HCT116 (cell line): ENCODE measurements at regions not wholly inside any gene's neighbourhood (a gene's known extent, or its start where the extent isn't known, plus 50 kb on each side); places are given as distances from the start of the nearest gene placed in this dataset.

Experiments used
- ATAC-seq: fragments of 200-7000 bp; cut with Tn5 transposase; 2 replicates; pipeline ENCODE4 v1.9.1; 2020; ENCODE audit warnings: mild to moderate bottlenecking, moderate library complexity
- BruUV-seq: library from RNA; stranded (reverse); fragments of 400-500 nt; replicated peaks from 2 replicates; lab custom pipeline; 2021; lab: Mats Ljungman, UMichigan
- CTCF ChIA-PET: fragments of 300-600 bp; sonication (Branson Sonifier 250); formaldehyde crosslinking; loops from one replicate; lab custom pipeline; 2021; ENCODE audit warnings: antibody characterized with exemption; lab: Charles Lee
- POLR2A ChIA-PET: fragments of 300-600, 350-600 bp; sonication (Branson Sonifier 250); formaldehyde crosslinking; loops from one replicate; lab custom pipeline; 2021; ENCODE audit warnings: antibody characterized with exemption; lab: Charles Lee
- RAD21 ChIA-PET, 2 experiments: fragments of 300-600 bp; sonication (Branson Sonifier 250); formaldehyde crosslinking; loops; one replicate each; lab custom pipeline; 2023; ENCODE audit warnings: low total read pairs in 2 of 2; ENCODE audit not compliant: uncharacterized antibody in 2 of 2, unreplicated experiment in 2 of 2, low non-redundant PET in 1 of 2; lab: Charles Lee
- DNase-seq: peaks from one replicate; pipeline ENCODE4 v3.0.0-alpha.2; 2010; ENCODE audit warnings: low read depth, low spot score
- H2AFZ ChIP-seq: fragments of 200-600 bp; shearing (Covaris generic), sonication (generic); 2 replicates; pipeline ENCODE4 v1.6.1; 2017; ENCODE audit warnings: low read depth, mixed run types, mixed read lengths, antibody characterized with exemption, low read length; ENCODE audit not compliant: poor library complexity, severe bottlenecking
- H3K27ac ChIP-seq: 2 replicates; pipeline ENCODE4 v1.5.1; 2012; ENCODE audit warnings: low read depth, low read length
- H3K27me3 ChIP-seq: fragments of 200-600 bp; sonication (generic); 2 replicates; pipeline ENCODE4 v1.6.1; 2016; ENCODE audit warnings: mixed run types, low read length, mixed read lengths; ENCODE audit not compliant: insufficient read depth
- H3K36me3 ChIP-seq, 2 experiments: fragments of 200-500 bp in 1 of 2; fragments of 200-600 bp in 1 of 2; sonication (Bioruptor generic) in 1 of 2; sonication (generic) in 1 of 2; 2 replicates each; pipeline versions ENCODE4 v1.5.1 to v1.6.1; 2014 to 2016; ENCODE audit warnings: low read length in 2 of 2, inconsistent platforms in 1 of 2, mixed read lengths in 1 of 2, mixed run types in 1 of 2; ENCODE audit not compliant: insufficient read depth in 2 of 2, control insufficient read depth in 1 of 2
- H3K4me1 ChIP-seq, 2 experiments: fragments of 200-600 bp in 1 of 2; sonication (generic) in 1 of 2; 2 replicates each; pipeline versions ENCODE4 v1.5.1 to v1.6.1; 2012 to 2017; ENCODE audit warnings: low read length in 2 of 2, inconsistent platforms in 1 of 2, mild to moderate bottlenecking in 1 of 2, mixed read lengths in 1 of 2, mixed run types in 1 of 2, moderate library complexity in 1 of 2; ENCODE audit not compliant: insufficient read depth in 2 of 2, control insufficient read depth in 1 of 2
- H3K4me2 ChIP-seq: fragments of 200-600 bp; sonication (generic); 2 replicates; pipeline ENCODE4 v1.6.1; 2017; ENCODE audit warnings: mixed run types, low read length, mixed read lengths
- H3K4me3 ChIP-seq, 2 experiments: fragments of 200-600 bp in 1 of 2; sonication (generic) in 1 of 2; replicated peaks in 1 of 2; 2 replicates each; pipeline ENCODE4 v1.5.1; 2011 to 2016; ENCODE audit warnings: low read length in 2 of 2, control low read depth in 1 of 2, low read depth in 1 of 2, mild to moderate bottlenecking in 1 of 2, mixed read lengths in 1 of 2, mixed run types in 1 of 2
- H3K79me2 ChIP-seq: fragments of 200-600 bp; sonication (generic); 2 replicates; pipeline ENCODE4 v1.6.1; 2017; ENCODE audit warnings: mild to moderate bottlenecking, mixed run types, low read length, moderate library complexity, mixed read lengths; ENCODE audit not compliant: insufficient read depth
- H3K9ac ChIP-seq: fragments of 200-600 bp; sonication (generic); 2 replicates; pipeline ENCODE4 v1.6.1; 2016; ENCODE audit warnings: low read length, mixed read lengths
- H3K9me2 ChIP-seq: fragments of 200-600 bp; sonication (generic), shearing (Covaris generic); 2 replicates; pipeline ENCODE4 v1.6.1; 2017; ENCODE audit warnings: mixed run types, mild to moderate bottlenecking, moderate library complexity; ENCODE audit not compliant: insufficient read depth
- H3K9me3 ChIP-seq, 2 experiments: fragments of 200-500 bp in 1 of 2; fragments of 200-600 bp in 1 of 2; sonication (Bioruptor generic) in 1 of 2; sonication (generic) in 1 of 2; 2 replicates each; pipeline ENCODE4 v1.6.1; 2014 to 2017; ENCODE audit warnings: low read length in 2 of 2, mixed read lengths in 2 of 2, inconsistent platforms in 1 of 2, low read depth in 1 of 2, mild to moderate bottlenecking in 1 of 2, mixed run types in 1 of 2, moderate library complexity in 1 of 2; ENCODE audit not compliant: control insufficient read depth in 1 of 2, insufficient read depth in 1 of 2
- H4K20me1 ChIP-seq: fragments of 200-600 bp; sonication (generic), shearing (Covaris generic); 2 replicates; pipeline ENCODE4 v1.6.1; 2017; ENCODE audit warnings: mixed run types, mild to moderate bottlenecking, moderate library complexity; ENCODE audit not compliant: insufficient read depth
- ELF1 ChIP-seq: IDR thresholded peaks from 2 replicates; pipeline ENCODE4 v1.6.1; 2012; ENCODE audit warnings: low read depth, borderline replicate concordance
- EZH2 ChIP-seq: fragments of 200-600 bp; sonication (generic); IDR thresholded peaks from 2 replicates; pipeline ENCODE4 v1.6.1; 2017; ENCODE audit warnings: antibody characterized with exemption, mixed run types
- EZH2phosphoT487 ChIP-seq: fragments of 200-600 bp; IDR thresholded peaks from 2 replicates; pipeline ENCODE4 v1.6.1; 2018; ENCODE audit warnings: antibody characterized with exemption, borderline replicate concordance
- FOSL1 ChIP-seq: IDR thresholded peaks from 2 replicates; pipeline ENCODE4 v1.6.1; 2012; ENCODE audit warnings: low read depth
- JUND ChIP-seq: IDR thresholded peaks from 2 replicates; pipeline ENCODE4 v1.6.1; 2012
- POLR2A ChIP-seq: IDR thresholded peaks from 2 replicates; pipeline ENCODE4 v1.7.0; 2011; ENCODE audit warnings: borderline replicate concordance; ENCODE audit not compliant: insufficient read depth, insufficient read length; ENCODE audit errors: extremely low read depth
- POLR2AphosphoS5 ChIP-seq: IDR thresholded peaks from 2 replicates; pipeline ENCODE4 v1.6.1; 2011; ENCODE audit warnings: mild to moderate bottlenecking, low read depth, low read length, moderate library complexity
- RAD21 ChIP-seq: IDR thresholded peaks from 2 replicates; pipeline ENCODE4 v1.6.1; 2012; ENCODE audit warnings: low read depth, mild to moderate bottlenecking
- REST ChIP-seq: IDR thresholded peaks from 2 replicates; pipeline ENCODE4 v1.6.1; 2012; ENCODE audit warnings: low read depth
- SIN3A ChIP-seq: IDR thresholded peaks from 2 replicates; pipeline ENCODE4 v1.6.1; 2012; ENCODE audit warnings: low read depth
- SP1 ChIP-seq: IDR thresholded peaks from 2 replicates; pipeline ENCODE4 v1.6.1; 2012; ENCODE audit warnings: low read depth
- SRF ChIP-seq: IDR thresholded peaks from 2 replicates; pipeline ENCODE4 v1.6.1; 2012; ENCODE audit warnings: low read depth
- TCF7L2 ChIP-seq: IDR thresholded peaks from 2 replicates; pipeline ENCODE4 v1.7.0; 2011; ENCODE audit warnings: borderline replicate concordance, inconsistent platforms; ENCODE audit not compliant: insufficient read depth, insufficient read length; ENCODE audit errors: extremely low read depth
- YY1 ChIP-seq: IDR thresholded peaks from 2 replicates; pipeline ENCODE4 v1.6.1; 2011; ENCODE audit warnings: low read length, low read depth, moderate library complexity, mild to moderate bottlenecking; ENCODE audit not compliant: insufficient replicate concordance; ENCODE audit errors: extremely low read depth
- ZBTB33 ChIP-seq: IDR thresholded peaks from 2 replicates; pipeline ENCODE4 v1.6.1; 2011; ENCODE audit warnings: mild to moderate bottlenecking, low read length, moderate library complexity; ENCODE audit not compliant: insufficient replicate concordance; ENCODE audit errors: extremely low read depth
- ZFX ChIP-seq: fragments of 450-650 bp; IDR thresholded peaks from 2 replicates; pipeline ENCODE4 v1.6.1; 2017
- intact Hi-C: fragments of 100-400 bp; cut with micrococcal nuclease; formaldehyde crosslinking; loops from 2 replicates; pipeline ENCODE4 v1.10.0; 2022

GRCh38 chr7:3235322-3235721 lies 65.7 kb upstream of the SDK1 start:
- Histone ChIP-seq H3K79me2 (no peaks in the 10 kb centered on the region), H3K4me2 (no peak overlapping the region), H3K4me1 (no peaks in the 10 kb centered on the region), H4K20me1 (no peaks in the 10 kb centered on the region), H3K27me3 (peaks cover 3% of the 10 kb centered on the region; the same call in 1 of the 2 replicates), H3K9me3 (no peaks in the 10 kb centered on the region), H3K9me2 (no peaks in the 10 kb centered on the region), H3K9ac (no peak overlapping the region), H3K36me3 (no peaks in the 10 kb centered on the region), H3K27ac (no peak overlapping the region), H2AFZ (no peak overlapping the region), H3K4me3 (no peak overlapping the region)
- POLR2A ChIA-PET, result no interaction called here
- CTCF ChIA-PET, result no interaction called here
- no TSS peak for BruUV-seq
- no peak for ATAC-seq
- intact Hi-C loops, result no loop called here
- RAD21 ChIA-PET, result no interaction called here
- TF ChIP-seq YY1, result no peak
- no peak for TF ChIP-seq TCF7L2
- no peak for TF ChIP-seq ZFX
- TF ChIP-seq ELF1, result no peak
- TF ChIP-seq FOSL1, result no peak
- TF ChIP-seq EZH2phosphoT487, result no peak
- TF ChIP-seq POLR2AphosphoS5, result no peak
- no peak for TF ChIP-seq POLR2A
- no peak for TF ChIP-seq ZBTB33
- TF ChIP-seq REST, result no peak
- no peak for TF ChIP-seq SP1
- TF ChIP-seq SRF, result no peak
- no peak for TF ChIP-seq JUND
- no peak for TF ChIP-seq SIN3A
- TF ChIP-seq EZH2, result no peak
- TF ChIP-seq RAD21, result no peak
- no peak for DNase-seq
